Renal cortical epithelial cell (primary cell): ENCODE measurements at regions not wholly inside any gene's neighbourhood (a gene's known extent, or its start where the extent isn't known, plus 50 kb on each side); places are given as distances from the start of the nearest gene placed in this dataset.

Source experiments
- DNase-seq: peaks from one replicate; pipeline ENCODE4 v3.0.0-alpha.2; 2011; ENCODE audit warnings: low read depth

DNA sequence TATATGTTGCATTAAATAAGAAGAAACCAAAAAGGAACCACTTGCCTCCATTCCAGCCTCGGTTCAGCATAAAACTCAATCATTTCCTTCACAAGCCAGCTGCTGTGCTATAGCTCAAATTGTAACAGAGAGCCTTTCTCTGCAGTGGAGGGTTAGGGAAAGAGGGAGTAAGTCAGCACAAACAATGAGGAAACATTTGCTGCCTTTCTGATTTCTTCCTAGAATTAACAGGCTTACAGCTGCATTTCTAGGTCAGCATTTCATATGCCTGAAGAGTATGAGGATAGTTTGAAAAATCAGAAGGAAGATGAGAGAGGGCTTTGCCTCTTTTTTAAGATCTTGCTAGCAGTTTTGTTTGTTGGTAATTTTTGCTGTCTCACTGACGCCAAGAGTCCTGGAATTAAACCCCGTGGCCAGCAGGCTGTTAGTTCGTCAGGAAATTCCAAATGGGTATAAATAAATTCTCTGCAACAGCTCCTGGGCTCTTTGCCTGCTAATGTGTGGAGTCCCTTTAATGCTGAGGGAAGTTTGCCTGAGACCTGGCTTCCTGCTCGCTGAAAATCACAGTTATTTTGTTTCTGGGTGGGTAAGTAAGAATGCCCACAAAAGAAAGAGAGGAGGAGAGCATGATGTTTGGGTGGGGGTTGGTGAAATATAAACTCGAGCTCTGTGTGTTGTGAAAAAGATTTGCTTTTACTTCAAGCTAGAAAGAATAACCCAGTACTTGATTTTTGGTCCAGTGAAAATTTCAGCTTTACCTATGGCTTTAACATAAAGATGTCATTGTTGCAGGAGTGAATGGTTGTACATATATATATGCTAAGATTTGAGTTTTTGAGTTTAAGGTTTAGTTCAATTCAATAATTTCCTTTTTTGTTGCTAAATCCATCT, 148.1 kb upstream of the DMRT1 start:
- DNase-seq = peak; percentile 72

DNA sequence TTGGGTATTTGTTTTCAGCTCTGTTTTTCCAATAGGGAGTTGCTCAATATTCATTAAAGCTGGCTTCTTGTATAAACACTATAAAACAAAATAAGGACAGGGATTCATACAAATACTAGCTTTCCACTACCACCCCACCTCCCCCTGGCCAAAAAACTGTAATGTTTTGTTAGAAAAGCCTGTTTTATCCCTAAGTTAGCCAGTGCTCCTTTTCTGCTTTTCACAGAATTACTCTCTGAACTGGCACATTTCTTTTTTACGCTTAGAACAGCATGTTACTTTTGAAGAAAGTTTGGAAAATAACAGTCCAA, 147.4 kb upstream of the DMRT1 start:
- DNase-seq = no peak

DNA sequence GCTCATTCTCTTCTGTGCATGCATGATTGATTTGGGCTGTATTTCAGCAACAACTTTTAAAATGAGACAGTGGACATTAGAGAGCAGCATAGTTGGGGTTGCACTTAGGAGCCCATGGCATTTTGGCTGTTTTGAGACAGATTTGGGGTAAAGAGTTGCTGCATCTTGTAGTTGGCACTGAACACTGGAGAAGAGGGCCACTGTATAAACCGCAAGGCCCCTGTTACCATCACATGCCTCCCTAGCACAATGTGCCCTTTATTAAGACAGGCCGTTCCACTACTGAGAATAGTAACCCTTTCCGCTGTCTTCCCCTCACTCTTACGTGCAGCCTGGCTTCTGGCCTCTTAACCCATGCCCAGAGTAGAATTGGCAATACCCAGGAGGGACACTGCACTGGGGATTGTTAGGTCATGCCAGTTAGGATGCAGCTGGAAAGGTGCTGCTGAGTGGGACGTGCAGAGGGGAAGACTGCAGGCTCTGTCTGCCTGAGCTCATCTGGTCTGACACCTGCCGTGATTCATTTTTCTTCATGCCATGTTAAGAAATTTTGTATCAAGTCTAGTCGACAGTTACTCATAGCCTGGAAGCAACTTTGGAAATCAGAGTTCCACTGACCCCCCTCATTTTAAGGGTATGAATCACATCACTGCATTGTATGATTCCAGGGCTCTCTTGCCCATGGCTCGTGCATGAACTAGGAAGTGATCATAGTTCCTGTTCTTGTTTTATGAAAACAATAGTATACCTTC, 146.9 kb upstream of the DMRT1 start:
- DNase-seq = peak; percentile 91

DNA sequence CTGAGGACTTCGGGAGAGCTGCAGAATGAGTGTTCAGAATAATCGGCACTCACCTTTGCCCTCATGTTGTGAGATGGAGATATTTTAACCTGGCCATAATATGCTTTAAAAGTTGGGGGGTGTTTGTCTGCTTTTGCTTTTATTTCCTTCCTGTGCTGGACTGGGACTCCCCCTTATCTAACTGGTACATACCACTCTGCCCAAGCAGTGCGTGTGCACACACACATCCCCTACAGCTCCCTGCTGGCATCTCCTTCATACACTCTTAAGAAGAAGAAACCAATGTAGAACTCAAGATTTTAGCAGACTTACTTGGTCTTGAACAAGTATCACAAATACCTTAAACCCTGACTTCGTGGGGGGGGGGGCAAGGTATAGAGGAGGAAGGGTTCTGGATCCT, 146.2 kb upstream of the DMRT1 start:
- DNase-seq = no peak

DNA sequence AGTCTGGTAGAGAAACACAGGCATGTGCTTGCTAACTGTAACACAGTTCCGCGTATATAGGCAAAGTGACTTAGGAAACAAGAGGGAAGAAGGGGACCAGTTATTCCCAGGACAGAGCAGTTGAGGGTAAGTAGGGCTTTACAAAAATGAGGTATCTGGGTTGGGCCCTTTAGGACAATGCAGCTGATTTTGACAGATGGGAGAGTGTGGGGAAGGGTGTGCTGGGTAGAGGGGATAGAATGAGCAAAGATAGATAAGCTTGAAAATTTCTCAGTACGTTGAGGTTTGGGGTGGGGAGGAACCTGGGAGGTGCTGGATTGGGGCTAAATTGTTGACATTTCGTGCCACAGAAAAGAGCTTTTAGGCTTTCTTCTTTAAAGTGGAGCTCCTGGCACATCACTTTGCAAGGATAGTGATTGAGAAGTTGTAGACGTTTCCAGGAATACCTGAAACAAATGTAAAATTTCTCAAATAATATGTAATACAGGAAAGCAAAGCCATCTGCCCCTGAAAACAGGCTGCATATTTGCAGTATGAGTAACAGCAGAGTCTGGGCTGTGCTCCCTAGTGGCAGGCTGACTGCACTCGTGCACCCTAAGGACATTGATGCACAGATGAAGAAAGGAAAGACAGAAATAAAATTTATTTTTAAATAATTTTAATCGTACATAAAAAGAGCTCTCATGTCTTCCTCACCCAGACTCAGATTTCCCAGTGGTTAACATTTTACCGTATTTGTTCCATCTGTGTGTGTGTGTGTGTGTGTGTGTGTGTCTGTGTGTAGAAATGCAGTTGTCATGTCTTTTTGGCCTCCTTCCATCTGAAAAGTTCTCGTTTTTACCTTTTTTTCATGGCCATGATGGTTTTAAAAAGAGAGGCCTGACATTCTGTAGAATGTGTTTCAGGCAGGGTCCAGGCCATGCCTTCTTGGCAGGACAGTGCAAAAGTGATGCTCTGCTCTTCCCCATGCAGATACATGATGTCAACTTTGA, 144.9 kb upstream of the DMRT1 start:
- DNase-seq = peak; percentile 67

DNA sequence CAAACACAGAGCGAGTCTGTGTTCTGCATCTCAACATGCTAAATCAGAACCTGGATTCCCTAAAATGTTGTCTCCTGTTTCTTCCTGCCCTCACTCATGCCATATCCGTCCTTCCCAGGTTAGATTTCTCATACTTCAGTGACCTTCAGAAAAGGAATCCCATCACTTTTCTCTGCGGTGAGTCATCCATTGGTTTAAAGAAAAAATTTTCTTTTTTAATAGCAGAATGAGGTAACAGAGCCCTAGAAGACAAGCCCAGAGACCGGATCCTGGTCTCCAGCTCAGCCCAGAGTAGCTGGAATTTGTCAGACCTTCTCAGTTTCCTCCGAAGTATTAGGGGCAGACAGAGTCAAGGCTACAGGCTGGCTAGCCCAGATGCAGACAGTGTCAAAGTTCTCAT, 143.2 kb upstream of the DMRT1 start:
- peak; percentile 69 for DNase-seq

DNA sequence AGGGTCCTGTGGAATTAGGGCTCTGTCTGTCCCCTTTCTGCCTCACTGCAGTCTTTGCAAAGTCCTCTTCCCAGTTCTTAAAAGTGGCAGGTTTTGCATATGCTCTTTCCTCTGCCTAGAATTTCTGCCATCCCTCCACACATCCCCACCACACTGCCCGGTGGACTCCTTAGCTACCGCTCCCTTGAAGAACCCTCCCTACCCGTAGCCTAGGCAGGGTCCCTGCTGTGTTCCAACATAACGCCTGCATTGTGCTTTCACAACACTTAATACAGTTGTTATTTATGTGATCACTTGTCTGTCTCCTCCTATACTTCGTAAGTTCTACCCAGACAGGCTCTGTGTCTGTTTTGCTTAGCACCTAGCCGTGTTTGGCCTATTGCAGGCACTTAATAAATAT, 142.5 kb upstream of the DMRT1 start:
- DNase-seq = no peak

DNA sequence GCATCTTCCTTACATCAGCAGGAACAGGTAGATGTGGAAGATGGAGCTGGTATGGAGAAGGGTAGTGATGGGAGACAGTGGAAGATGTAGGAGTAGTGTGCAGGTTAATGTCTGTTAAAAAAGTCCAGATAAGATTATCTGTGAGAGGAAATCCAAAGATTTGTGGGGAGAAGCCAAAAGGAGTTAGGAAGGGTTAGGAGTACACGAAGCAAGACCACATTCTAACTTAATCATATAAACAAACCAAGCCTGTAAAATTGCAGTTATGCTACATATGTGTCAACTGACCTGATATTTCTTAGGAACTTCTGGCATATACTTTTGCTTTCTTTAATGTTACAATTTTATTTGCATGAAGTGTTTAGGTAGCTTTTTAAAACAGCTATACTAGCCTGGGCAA, 142.1 kb upstream of the DMRT1 start:
- no peak for DNase-seq

DNA sequence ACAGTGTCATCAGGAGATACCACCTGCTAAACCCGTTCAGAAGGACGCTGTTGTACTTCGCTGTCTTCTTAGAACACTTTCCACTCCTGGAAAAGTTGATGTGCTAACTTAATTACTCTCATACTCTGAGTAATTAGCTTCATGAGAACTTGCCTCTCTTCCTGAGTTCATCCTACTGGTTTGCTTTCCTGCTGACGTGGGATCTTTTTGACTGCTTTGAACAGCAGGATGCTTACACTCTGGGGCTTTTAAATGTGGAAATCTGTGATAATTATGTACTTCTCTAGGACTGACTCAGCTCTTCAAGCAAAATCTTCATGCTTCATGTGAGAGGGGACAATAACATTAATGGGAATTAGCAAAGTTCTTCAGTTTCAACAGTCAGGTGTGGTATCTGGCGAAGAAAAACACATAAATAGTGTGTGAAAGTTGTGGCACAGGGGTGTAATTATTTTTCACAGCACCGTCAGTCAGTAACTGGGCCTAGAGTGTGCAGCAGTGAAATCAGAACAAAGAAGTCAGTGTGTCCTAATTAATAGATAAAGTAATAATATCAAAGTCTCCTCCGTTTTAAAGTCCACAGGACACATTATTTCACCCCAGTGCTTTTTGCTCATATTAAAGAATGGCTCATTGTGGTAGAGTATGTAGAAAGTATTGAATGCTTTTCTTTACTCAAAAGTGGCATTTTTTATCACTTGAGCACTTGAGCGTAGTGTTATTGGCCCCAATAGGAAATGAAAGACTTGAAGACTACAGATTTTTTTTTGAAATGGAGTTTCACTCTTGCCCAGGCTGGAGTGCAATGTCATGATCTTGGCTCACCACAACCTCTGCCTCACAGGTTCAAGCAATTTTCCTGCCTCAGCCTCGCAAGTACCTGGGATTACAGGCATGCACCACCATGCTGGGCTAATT, 140.9 kb upstream of the DMRT1 start:
- DNase-seq = peak; percentile 56

DNA sequence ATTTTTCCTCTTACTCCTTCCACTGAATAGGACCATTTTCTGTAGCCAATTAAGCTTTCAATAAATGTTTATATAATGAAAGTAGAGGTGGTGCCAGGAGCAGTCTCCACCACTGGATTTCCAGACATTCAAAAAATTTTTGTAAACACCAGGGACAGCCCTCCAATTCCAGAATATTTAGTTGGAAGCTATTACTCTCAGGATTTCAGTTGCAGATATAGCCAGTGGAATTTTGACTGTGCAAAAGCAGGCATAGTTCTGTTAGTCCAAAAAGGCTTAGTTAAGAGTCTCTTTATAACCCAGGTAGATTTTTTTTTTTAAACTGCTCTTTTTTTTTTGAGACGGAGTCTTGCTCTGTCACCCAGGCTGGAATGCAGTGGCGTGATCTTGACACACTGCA, 138.1 kb upstream of the DMRT1 start:
- no peak for DNase-seq

DNA sequence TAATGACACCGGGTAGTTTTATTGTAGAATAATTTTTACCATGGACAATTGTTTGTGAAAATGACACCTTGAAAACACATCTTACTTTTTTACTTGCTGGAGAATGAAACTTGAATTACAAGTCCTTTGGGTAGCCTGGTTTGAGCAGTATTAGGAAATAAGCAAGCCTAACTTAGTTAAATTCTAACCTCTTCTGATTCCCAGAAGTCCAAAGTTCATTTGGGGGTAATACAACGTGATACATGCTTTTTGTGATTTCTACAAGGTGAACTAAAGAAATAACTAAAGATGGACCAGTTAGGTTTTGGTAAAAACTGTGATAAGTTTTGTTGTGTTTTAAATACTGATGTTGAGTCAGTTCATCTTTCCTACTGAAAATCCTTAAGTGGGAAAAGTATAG, 135.4 kb upstream of the DMRT1 start:
- DNase-seq = peak; percentile 79

DNA sequence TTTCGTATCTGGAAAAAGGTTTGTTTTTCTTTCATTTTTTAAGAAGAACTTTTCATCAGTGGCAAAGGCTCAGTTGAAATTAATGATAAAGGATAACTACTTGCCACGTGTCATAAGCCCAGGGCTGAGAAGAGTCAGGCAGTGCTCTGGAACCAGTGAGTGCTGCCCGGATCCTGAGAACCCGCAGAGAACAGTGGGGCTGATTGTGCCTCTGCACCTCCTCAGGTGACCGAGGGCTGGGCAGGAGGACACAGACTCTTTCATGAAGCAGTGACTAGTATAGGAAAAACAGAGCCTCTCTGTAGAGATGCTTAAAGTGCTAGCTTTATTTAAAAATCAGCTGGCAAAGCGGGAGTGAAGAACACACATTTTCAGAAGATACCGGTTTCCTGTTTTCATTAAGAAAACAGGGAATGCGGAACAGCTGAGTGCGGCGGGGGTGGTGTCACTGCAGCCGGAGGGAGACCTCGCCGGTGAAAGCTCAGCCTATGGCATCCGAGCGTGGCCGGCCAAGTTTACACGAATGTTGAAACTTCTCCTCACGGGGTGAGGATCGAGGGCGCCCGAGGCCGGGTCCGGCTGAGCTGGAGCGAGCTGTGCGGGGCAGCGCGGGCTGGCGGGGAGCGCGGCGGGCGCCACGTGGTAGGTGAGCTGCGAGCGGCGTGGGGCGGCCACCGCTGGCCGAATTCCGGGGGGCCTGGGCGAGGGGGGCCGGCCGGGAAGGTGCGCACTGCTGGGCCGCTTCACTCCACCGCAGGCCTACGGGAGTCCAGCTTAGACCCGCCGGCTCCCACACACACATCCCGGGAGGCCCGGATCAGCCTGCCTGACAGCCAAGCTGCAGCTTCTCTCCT, 134.7 kb upstream of the DMRT1 start:
- peak; percentile 61 for DNase-seq

DNA sequence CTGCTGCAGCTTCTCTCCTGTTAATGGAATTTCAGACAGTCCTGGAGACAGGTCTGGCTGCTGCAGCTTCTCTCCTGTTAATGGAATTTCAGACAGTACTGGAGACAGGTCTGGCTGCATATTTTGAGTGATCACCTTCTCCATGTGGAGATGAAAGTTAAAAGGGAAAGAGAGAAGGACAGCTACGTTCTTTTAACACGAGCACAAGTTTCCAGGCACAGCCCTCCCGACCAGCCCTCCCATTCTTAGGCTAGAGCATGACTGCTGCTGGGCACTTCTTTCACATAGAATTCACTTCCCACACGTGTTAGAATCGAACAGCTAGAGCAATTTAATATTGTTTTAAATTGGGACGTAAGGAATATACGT, 133.3 kb upstream of the DMRT1 start:
- no peak for DNase-seq

DNA sequence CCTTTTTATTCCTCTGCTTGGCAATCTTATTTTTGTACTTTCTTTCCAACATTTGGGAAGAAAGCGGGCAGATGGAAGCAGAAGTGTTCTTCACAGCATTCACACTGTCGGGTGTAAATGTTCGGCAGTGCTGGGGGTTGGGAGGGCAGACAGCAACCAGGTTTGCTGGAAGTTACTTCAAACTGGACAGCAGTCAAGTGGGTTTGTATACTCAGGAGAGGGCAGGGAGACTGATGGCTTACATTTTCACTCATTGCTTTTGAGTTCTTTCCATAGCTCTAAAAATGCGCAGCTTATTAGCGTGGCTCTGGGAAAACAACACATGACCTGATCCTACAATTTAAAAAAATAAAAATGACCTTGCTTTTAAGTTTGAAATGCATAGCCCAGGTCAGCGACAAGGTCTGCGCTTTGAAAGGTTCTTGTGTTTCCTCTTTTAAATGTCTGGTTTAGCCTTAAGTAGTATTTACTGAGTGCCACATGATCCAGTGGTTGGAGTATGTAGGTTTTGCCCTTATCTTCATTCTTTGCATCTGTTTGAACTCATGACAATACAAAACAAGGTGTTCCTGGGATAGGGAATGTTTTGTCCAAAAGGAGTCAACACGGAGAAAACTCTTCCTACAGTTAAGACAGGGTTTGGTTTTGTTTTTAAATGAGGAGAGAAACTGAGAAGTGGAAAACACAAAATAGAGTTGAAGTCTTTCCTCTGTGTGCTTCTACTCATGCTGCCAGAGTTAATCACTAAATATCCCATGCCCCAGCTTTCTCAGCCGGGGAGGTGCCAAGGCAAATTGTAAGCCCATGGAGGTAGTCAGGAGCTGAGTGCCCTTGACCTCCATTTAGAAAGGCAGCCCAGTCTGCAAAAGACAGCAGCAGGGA, 132.7 kb upstream of the DMRT1 start:
- peak; percentile 28 for DNase-seq

DNA sequence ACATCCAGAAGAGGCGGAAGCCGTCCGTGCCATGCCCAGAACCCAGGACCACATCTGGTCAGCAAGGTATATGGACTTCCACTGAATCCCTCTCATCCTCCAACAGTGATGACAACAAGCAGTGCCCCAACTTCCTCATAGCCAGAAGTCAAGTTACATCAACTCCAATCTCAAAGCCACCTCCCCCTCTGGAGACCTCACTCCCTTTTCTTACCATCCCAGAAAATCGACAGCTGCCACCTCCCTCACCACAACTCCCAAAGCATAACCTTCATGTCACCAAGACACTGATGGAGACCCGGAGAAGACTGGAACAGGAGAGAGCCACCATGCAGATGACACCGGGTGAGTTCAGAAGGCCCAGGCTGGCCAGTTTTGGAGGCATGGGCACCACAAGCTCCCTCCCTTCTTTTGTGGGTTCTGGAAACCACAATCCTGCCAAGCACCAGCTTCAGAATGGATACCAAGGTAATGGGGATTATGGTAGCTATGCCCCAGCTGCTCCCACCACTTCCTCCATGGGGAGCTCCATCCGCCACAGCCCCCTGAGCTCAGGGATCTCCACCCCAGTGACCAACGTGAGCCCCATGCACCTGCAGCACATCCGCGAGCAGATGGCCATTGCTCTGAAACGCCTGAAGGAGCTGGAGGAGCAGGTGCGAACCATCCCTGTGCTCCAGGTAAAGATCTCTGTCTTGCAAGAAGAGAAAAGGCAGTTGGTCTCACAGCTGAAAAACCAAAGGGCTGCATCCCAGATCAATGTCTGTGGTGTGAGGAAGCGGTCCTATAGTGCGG, 130.3 kb upstream of the DMRT1 start:
- no peak for DNase-seq

DNA sequence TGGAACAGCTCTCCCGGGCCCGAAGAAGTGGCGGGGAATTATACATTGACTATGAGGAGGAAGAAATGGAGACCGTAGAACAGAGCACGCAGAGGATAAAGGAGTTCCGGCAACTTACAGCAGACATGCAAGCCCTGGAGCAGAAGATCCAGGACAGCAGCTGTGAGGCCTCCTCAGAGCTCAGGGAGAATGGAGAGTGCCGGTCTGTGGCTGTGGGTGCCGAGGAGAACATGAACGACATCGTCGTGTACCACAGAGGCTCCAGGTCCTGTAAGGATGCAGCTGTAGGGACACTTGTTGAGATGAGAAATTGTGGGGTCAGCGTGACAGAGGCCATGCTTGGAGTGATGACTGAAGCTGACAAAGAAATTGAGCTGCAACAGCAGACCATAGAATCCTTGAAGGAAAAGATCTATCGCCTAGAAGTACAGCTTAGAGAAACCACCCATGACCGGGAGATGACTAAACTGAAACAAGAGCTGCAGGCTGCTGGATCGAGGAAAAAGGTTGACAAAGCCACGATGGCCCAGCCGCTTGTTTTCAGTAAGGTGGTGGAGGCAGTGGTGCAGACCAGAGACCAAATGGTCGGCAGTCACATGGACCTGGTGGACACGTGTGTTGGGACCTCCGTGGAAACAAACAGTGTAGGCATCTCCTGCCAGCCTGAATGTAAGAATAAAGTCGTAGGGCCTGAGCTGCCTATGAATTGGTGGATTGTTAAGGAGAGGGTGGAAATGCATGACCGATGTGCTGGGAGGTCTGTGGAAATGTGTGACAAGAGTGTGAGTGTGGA, 129.5 kb upstream of the DMRT1 start:
- DNase-seq = no peak

DNA sequence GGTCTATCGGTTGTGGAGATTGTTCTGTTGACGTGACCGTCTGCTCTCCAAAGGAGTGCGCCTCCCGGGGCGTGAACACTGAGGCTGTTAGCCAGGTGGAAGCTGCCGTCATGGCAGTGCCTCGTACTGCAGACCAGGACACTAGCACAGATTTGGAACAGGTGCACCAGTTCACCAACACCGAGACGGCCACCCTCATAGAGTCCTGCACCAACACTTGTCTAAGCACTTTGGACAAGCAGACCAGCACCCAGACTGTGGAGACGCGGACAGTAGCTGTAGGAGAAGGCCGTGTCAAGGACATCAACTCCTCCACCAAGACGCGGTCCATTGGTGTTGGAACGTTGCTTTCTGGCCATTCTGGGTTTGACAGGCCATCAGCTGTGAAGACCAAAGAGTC, 128.9 kb upstream of the DMRT1 start:
- DNase-seq = no peak

DNA sequence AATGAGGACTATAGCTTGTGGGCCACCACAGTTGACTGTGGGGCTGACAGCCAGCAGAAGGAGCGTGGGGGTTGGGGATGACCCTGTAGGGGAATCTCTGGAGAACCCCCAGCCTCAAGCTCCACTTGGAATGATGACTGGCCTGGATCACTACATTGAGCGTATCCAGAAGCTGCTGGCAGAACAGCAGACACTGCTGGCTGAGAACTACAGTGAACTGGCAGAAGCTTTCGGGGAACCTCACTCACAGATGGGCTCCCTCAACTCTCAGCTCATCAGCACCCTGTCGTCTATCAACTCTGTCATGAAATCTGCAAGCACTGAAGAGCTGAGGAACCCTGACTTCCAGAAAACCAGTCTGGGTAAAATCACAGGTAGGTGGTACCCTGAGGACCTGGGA, 128.4 kb upstream of the DMRT1 start:
- no peak for DNase-seq
